ENCODE measurements at regions not wholly inside any gene's neighbourhood (a gene's known extent, or its start where the extent isn't known, plus 50 kb on each side); places are given as distances from the start of the nearest gene placed in this dataset.

DNA sequence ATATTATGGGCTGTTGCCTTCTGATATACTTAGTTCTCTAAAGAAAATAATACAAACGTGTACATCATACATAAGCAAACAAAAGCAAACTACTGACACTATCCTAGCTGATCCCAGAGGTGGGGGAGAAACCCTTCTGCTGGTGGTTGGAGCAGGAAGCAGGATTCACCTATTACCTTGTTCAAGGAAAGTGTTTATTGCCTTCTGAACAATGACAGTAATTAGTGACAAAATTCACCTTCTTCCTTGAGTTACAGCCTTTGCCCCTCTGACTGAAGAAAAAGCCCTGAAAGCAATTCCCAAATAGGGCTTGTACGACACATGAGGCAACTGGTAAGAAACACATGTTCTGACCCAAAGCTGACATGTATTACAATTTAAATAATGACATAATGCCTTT, 118.8 kb upstream of the AKR1E2 start:
- DNase-seq (ENCODE audit: low read depth) = no peak
- TF ChIP-seq, protein P1, sequence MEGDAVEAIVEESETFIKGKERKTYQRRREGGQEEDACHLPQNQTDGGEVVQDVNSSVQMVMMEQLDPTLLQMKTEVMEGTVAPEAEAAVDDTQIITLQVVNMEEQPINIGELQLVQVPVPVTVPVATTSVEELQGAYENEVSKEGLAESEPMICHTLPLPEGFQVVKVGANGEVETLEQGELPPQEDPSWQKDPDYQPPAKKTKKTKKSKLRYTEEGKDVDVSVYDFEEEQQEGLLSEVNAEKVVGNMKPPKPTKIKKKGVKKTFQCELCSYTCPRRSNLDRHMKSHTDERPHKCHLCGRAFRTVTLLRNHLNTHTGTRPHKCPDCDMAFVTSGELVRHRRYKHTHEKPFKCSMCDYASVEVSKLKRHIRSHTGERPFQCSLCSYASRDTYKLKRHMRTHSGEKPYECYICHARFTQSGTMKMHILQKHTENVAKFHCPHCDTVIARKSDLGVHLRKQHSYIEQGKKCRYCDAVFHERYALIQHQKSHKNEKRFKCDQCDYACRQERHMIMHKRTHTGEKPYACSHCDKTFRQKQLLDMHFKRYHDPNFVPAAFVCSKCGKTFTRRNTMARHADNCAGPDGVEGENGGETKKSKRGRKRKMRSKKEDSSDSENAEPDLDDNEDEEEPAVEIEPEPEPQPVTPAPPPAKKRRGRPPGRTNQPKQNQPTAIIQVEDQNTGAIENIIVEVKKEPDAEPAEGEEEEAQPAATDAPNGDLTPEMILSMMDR (IDR thresholded peaks at IDR 0.05; ENCODE audit: insufficient read depth, low read length) = no peak
- H3K4me3 ChIP-seq (ENCODE audit: low read depth, low read length) = no peak overlapping the region

DNA sequence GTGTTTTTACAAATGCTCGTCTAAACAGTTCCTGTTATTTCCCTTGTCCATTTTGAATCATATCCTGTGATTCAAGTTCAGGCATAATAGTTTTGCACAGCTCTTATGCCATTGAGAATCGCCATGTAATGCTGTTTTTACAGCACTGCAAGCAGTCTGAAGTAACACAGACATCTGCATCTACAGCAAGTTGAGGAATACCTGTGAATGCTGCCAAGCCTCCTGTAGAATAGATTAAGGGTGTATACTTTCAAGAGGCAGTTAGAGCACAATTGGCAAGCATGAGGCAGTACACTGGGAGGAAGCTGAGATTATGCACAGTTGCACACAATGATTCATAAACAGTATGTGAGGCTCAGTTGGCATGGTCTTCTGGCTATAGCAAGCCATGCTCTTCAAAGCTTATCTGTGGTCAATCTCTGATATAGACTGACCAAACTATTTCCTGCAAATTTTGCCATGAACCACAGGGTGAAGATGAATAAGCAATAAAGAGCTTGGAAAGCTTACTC, 121.9 kb upstream of the AKR1E2 start:
- DNase-seq (ENCODE audit: low read depth) = peak; percentile 99
- TF ChIP-seq, protein P1 (IDR thresholded peaks at IDR 0.05; ENCODE audit: insufficient read depth, low read length) = no peak
- H3K4me3 ChIP-seq (ENCODE audit: low read depth, low read length) = no peak overlapping the region

DNA sequence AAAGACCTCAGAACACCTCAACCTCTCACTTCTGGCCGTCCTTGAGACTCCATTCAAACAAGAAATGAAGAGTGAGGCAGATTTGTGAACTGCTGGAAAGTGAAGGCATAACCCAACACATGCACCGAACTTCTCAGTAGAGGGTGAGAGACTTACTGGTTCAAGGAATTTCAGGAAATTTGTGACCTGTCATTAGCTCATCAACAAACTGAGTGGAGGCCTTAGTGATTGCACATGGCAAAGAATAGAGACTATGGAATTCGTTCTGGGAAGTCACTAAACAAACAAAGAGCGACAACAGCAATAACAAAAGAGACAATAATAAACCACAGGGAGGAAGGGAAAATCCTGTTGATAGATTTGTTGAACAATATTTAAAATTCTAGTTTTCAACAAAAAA, 125.0 kb upstream of the AKR1E2 start:
- TF ChIP-seq, protein P1 (IDR thresholded peaks at IDR 0.05; ENCODE audit: insufficient read depth, low read length) = no peak
- no peak for DNase-seq (ENCODE audit: low read depth)
- H3K4me3 ChIP-seq (ENCODE audit: low read depth, low read length) = no peak overlapping the region

DNA sequence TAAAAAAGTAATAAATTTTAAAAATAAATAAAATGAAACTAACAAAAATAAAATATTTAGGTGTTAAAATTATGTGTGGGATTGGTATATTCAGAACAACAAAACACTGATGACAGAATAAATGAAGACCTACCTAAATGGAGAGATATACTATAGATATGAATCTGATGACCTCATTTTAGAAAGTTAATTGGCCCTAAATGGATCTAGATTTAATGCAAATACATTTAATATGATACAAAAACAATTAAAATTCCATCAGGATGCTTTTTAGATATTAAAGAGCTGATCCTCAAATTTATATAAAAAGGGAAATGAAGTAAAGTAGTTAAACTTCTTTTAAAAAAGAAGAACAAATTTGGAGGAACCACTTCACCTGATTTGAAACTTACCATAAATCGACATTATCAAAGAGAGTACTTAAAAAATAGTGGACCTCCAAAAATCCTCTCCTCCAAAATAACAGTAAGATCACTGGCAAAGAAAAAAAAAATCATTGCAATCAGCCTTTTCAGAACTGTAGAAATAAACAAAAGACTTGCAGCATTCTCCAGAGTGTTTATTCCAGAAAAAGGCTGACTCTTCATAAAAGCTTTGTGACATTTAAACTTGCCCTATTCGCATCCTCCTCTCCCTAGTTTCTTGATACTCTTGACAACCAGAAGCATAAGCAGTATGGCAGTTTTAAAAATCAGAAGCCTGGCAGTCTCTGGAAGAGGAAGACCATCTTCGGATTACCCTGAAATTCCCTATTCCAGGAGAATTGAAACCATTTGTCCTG, 125.9 kb upstream of the AKR1E2 start:
- H3K4me3 ChIP-seq (ENCODE audit: low read depth, low read length) = no peak overlapping the region
- no peak for DNase-seq (ENCODE audit: low read depth)
- TF ChIP-seq, protein P1 (IDR thresholded peaks at IDR 0.05; ENCODE audit: insufficient read depth, low read length) = no peak

DNA sequence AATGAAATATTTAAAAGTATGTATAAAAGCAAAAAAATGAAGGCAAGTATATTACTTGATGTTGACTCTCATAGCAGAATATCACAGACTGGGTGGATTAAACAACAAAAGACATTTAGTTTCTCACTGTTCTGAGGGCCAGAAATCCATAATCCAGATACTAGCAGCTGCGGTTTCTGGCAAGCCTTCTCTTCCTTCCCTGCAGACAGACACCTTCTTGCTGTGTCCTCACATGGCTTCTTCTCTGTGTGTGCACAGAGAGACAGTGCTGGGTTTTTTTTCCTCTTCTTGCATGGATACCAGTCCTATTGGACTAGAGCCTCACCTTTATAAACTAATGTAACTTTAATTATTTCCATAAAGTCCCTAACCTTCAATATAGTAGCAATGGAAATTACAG, 127.9 kb upstream of the AKR1E2 start:
- peak; percentile 54 for DNase-seq (ENCODE audit: low read depth)
- TF ChIP-seq, protein P1 (IDR thresholded peaks at IDR 0.05; ENCODE audit: insufficient read depth, low read length) = no peak
- no peak overlapping the region for H3K4me3 ChIP-seq (ENCODE audit: low read depth, low read length)

DNA sequence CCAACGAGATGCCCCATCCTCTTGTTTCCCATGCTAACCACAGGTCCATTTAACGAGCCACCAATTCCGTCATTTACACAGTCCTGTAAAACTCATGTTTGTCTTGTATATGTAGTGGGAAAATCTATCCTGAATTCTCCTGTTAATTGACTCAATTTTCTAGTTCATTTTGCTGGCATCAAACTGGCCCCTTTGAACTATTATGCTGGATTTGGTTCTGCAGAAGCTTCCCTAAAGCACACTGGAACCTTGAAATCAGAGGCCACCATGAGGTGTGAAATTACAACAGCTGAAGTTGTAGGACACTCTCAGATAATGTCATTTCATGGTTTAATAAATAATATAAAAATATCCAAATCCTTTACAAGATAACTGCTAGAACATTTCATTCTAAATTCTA, 129.8 kb upstream of the AKR1E2 start:
- no peak for DNase-seq (ENCODE audit: low read depth)
- H3K4me3 ChIP-seq (ENCODE audit: low read depth, low read length) = no peak overlapping the region
- TF ChIP-seq, protein P1 (IDR thresholded peaks at IDR 0.05; ENCODE audit: insufficient read depth, low read length) = no peak

Data from fibroblast of the aortic adventitia (primary cell).